Stimulated activated CD4-positive, alpha-beta T cell treated with anti-CD3 and anti-CD28 coated beads, Interleukin-12 subunit alpha, Interleukin-12 subunit beta, amount 100 ng/mL, for 4 hours (primary cell): ENCODE measurements at regions not wholly inside any gene's neighbourhood (a gene's known extent, or its start where the extent isn't known, plus 50 kb on each side); places are given as distances from the start of the nearest gene placed in this dataset.

Experiments used
- DNase-seq: peaks from one replicate; pipeline ENCODE4 v3.0.0-alpha.2; 2020

GRCh38 chr6:87905101-87905641, 142.5 kb upstream of the SPACA1 start:
- no peak for DNase-seq

GRCh38 chr6:87904011-87904410, 143.6 kb upstream of the SPACA1 start:
- DNase-seq: no peak

GRCh38 chr6:87903323-87903722, 144.3 kb upstream of the SPACA1 start:
- DNase-seq: no peak

- no peak for DNase-seq
Observed at GRCh38 chr6:87902383-87902782, 145.3 kb upstream of the SPACA1 start.

GRCh38 chr6:87901613-87902012, 146.0 kb upstream of the SPACA1 start:
- DNase-seq: no peak

GRCh38 chr6:87900160-87900698, 147.4 kb upstream of the SPACA1 start:
- DNase-seq: no peak

- no peak for DNase-seq
Observed at GRCh38 chr6:87899499-87900147, 148.0 kb upstream of the SPACA1 start.

- DNase-seq: no peak
Observed at GRCh38 chr6:87897663-87898062, 150.0 kb upstream of the SPACA1 start.

GRCh38 chr6:87897013-87897412, 150.6 kb upstream of the SPACA1 start:
- DNase-seq: no peak

- DNase-seq: no peak
Observed at GRCh38 chr6:87887266-87887665, 160.4 kb upstream of the SPACA1 start.

- DNase-seq: no peak
Observed at GRCh38 chr6:87884203-87884602, 163.4 kb upstream of the SPACA1 start.

- no peak for DNase-seq
Observed at GRCh38 chr6:87881342-87881895, 166.2 kb upstream of the SPACA1 start.

GRCh38 chr6:87879132-87879861, 168.3 kb upstream of the SPACA1 start:
- no peak for DNase-seq

GRCh38 chr6:87875781-87876180, 171.9 kb upstream of the SPACA1 start:
- DNase-seq: no peak

GRCh38 chr6:87873556-87873955, 171.5 kb upstream of the AKIRIN2 start:
- DNase-seq: no peak

- DNase-seq: no peak
Observed at GRCh38 chr6:87870556-87870955, 168.5 kb upstream of the AKIRIN2 start.

- no peak for DNase-seq
Observed at GRCh38 chr6:87869064-87869905, 167.3 kb upstream of the AKIRIN2 start.

GRCh38 chr6:87860902-87861301, 158.9 kb upstream of the AKIRIN2 start:
- DNase-seq: no peak

GRCh38 chr6:87858440-87858839, 156.4 kb upstream of the AKIRIN2 start:
- DNase-seq: no peak

GRCh38 chr6:87851674-87852299, 149.8 kb upstream of the AKIRIN2 start:
- DNase-seq: no peak

GRCh38 chr6:87848616-87849015, 146.6 kb upstream of the AKIRIN2 start:
- DNase-seq: no peak

- DNase-seq: no peak
Observed at GRCh38 chr6:87847830-87848210, 145.8 kb upstream of the AKIRIN2 start.
